ENCODE measurements at regions not wholly inside any gene's neighbourhood (a gene's known extent, or its start where the extent isn't known, plus 50 kb on each side); places are given as distances from the start of the nearest gene placed in this dataset.

GRCh38 chr2:215826838-215827441 is 186.4 kb downstream of the MREG start (continued):
- TF ChIP-seq RCOR2 (CRISPR knock-in tag; IDR thresholded peaks at IDR 0.05), result peak; percentile 37; the same call in 1 of the 2 replicates
- TF ChIP-seq ZBTB3 (CRISPR knock-in tag; IDR thresholded peaks at IDR 0.05; ENCODE audit: borderline replicate concordance, low read depth), result 0 out of 2 replicates have a peak, but pooled peaks have one; percentile 58
- TF ChIP-seq CREB1 (IDR thresholded peaks at IDR 0.05), result no peak
- peak; percentile 50; the same call in 1 of the 2 replicates for TF ChIP-seq CREB1 (CRISPR knock-in tag; IDR thresholded peaks at IDR 0.05)
- TF ChIP-seq ZNF138 (CRISPR knock-in tag; IDR thresholded peaks at IDR 0.05; ENCODE audit: low read depth), result no peak
- no peak for TF ChIP-seq FOXC1 (CRISPR knock-in tag; IDR thresholded peaks at IDR 0.05; ENCODE audit: borderline replicate concordance)
- TF ChIP-seq RORA (CRISPR knock-in tag; IDR thresholded peaks at IDR 0.05), result no peak
- peak; percentile 7; the same call in 1 of the 2 replicates for TF ChIP-seq RARA (CRISPR knock-in tag; IDR thresholded peaks at IDR 0.05)
- TF ChIP-seq, protein P1, sequence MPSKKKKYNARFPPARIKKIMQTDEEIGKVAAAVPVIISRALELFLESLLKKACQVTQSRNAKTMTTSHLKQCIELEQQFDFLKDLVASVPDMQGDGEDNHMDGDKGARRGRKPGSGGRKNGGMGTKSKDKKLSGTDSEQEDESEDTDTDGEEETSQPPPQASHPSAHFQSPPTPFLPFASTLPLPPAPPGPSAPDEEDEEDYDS (CRISPR knock-in tag; IDR thresholded peaks at IDR 0.05), result peak; percentile 34; the same call in 1 of the 2 replicates
- TF ChIP-seq ZBTB38 (CRISPR knock-in tag; IDR thresholded peaks at IDR 0.05), result no peak
- TF ChIP-seq SIX4 (CRISPR knock-in tag; IDR thresholded peaks at IDR 0.05), result peak; percentile 86
- peak; percentile 15; the same call in 1 of the 2 replicates for TF ChIP-seq RXRB (CRISPR knock-in tag; IDR thresholded peaks at IDR 0.05; ENCODE audit: borderline replicate concordance)
- TF ChIP-seq, protein P2, sequence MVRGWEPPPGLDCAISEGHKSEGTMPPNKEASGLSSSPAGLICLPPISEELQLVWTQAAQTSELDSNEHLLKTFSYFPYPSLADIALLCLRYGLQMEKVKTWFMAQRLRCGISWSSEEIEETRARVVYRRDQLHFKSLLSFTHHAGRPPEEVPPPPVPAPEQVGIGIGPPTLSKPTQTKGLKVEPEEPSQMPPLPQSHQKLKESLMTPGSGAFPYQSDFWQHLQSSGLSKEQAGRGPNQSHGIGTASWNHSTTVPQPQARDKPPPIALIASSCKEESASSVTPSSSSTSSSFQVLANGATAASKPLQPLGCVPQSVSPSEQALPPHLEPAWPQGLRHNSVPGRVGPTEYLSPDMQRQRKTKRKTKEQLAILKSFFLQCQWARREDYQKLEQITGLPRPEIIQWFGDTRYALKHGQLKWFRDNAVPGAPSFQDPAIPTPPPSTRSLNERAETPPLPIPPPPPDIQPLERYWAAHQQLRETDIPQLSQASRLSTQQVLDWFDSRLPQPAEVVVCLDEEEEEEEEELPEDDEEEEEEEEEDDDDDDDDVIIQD (CRISPR knock-in tag; IDR thresholded peaks at IDR 0.05; ENCODE audit: low read depth), result peak; percentile 21; the same call in 1 of the 2 replicates
- no peak for TF ChIP-seq JUNB (CRISPR knock-in tag; IDR thresholded peaks at IDR 0.05; ENCODE audit: borderline replicate concordance)
- TF ChIP-seq ZSCAN29 (CRISPR knock-in tag; conservative IDR thresholded peaks at IDR 0.05), result peak; percentile 53; the same call in 1 of the 2 replicates
- peak; percentile 55 for TF ChIP-seq TEAD3 (CRISPR knock-in tag; optimal IDR thresholded peaks at IDR 0.05; ENCODE audit: borderline replicate concordance)
- peak; percentile 65; the same call in 1 of the 2 replicates for TF ChIP-seq PPARG (CRISPR knock-in tag; conservative IDR thresholded peaks at IDR 0.05)
- TF ChIP-seq, protein P3, sequence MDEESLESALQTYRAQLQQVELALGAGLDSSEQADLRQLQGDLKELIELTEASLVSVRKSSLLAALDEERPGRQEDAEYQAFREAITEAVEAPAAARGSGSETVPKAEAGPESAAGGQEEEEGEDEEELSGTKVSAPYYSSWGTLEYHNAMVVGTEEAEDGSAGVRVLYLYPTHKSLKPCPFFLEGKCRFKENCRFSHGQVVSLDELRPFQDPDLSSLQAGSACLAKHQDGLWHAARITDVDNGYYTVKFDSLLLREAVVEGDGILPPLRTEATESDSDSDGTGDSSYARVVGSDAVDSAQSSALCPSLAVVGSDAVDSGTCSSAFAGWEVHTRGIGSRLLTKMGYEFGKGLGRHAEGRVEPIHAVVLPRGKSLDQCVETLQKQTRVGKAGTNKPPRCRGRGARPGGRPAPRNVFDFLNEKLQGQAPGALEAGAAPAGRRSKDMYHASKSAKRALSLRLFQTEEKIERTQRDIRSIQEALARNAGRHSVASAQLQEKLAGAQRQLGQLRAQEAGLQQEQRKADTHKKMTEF (CRISPR knock-in tag; IDR thresholded peaks at IDR 0.05), result peak; percentile 3; the same call in 1 of the 2 replicates
- TF ChIP-seq, protein P4, sequence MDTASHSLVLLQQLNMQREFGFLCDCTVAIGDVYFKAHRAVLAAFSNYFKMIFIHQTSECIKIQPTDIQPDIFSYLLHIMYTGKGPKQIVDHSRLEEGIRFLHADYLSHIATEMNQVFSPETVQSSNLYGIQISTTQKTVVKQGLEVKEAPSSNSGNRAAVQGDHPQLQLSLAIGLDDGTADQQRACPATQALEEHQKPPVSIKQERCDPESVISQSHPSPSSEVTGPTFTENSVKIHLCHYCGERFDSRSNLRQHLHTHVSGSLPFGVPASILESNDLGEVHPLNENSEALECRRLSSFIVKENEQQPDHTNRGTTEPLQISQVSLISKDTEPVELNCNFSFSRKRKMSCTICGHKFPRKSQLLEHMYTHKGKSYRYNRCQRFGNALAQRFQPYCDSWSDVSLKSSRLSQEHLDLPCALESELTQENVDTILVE (CRISPR knock-in tag; IDR thresholded peaks at IDR 0.05), result 0 out of 2 replicates have a peak, but pooled peaks have one; percentile 15
- peak; percentile 44 for TF ChIP-seq MED1 (CRISPR knock-in tag; IDR thresholded peaks at IDR 0.05)
- TF ChIP-seq MAFG (CRISPR knock-in tag; IDR thresholded peaks at IDR 0.05), result no peak
- TF ChIP-seq RNF2 (conservative IDR thresholded peaks at IDR 0.05; ENCODE audit: low read depth), result no peak
- peak; percentile 46 for TF ChIP-seq GATAD2A (CRISPR knock-in tag; IDR thresholded peaks at IDR 0.05)
- TF ChIP-seq ZNF280D (CRISPR knock-in tag; IDR thresholded peaks at IDR 0.05), result no peak
- 0 out of 2 replicates have a peak, but pooled peaks have one; percentile 32 for TF ChIP-seq ZNF383 (CRISPR knock-in tag; IDR thresholded peaks at IDR 0.05; ENCODE audit: borderline replicate concordance)

Measured in HepG2 (cell line).